Ovary (tissue), 3 donors: ENCODE measurements at regions not wholly inside any gene's neighbourhood (a gene's known extent, or its start where the extent isn't known, plus 50 kb on each side); places are given as distances from the start of the nearest gene placed in this dataset.

Experiments used
- CTCF ChIP-seq, 3 donors: fragments of 450-650 bp in 2 of 3; fragments of 200-600 bp in 1 of 3; IDR thresholded peaks; one replicate each; pipeline versions ENCODE4 v1.5.1 to v1.8.0; 2016 to 2022; ENCODE audit warnings: antibody characterized with exemption in 3 of 3, mild to moderate bottlenecking in 1 of 3
- EP300 ChIP-seq: sonication (generic); formaldehyde crosslinking; IDR thresholded peaks from one replicate; pipeline ENCODE4 v1.6.1; 2017; ENCODE audit warnings: antibody characterized with exemption
- POLR2A ChIP-seq: fragments of 450-650 bp; IDR thresholded peaks from one replicate; pipeline ENCODE4 v1.6.1; 2017; ENCODE audit warnings: antibody characterized with exemption, mild to moderate bottlenecking, moderate library complexity
- donor health status: DM: no; HTN: no; CAD: no.

GRCh38 chr15:91469632-91470567 lies 369.8 kb downstream of the SV2B start:
- TF ChIP-seq CTCF (IDR thresholded peaks at IDR 0.05) (no peak), POLR2A (no peak), EP300 (no peak)
